ENCODE measurements at regions not wholly inside any gene's neighbourhood (a gene's known extent, or its start where the extent isn't known, plus 50 kb on each side); places are given as distances from the start of the nearest gene placed in this dataset.

DNA sequence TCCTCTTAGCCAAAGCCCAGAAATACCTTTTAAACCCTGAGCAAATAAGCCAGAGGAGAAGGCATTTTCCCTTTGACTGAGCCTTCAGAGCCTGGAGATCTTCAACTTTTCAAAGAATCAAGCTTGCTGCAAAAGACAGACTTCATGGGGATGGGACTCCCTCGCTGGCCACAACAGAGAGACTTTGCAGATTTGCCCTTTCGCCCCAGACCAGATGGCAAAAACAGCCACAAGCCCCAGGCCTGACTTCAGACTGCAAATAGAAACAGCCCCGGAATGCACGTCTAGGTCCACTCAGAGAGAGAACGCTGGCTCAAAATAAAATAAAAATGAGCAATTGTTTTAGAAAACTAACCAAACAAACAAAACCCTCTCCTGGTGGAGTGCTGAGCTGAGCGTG lies 114.6 kb upstream of the MED13L start:
- Histone ChIP-seq H3K9me3 (ENCODE audit: low read length) (no peaks in the 10 kb centered on the region), H3K4me1 (ENCODE audit: insufficient read depth, low read length) (peaks cover 10% of the 10 kb centered on the region), H3K27me3 (ENCODE audit: control insufficient read depth in 1 of 2, insufficient read depth in 2 of 2, low read length in 2 of 2) (peaks cover 0 to 4% of the 10 kb centered on the region in 2 experiments; a peak in 2 of 5 replicates), H2AFZ (ENCODE audit: low read length) (no peak overlapping the region), H3K4me3 (replicated peaks in 1 of 3; ENCODE audit: insufficient read depth in 1 of 3, low read depth in 2 of 3, low read length in 3 of 3) (no peak overlapping the region), H3K4me2 (ENCODE audit: low read depth, low read length) (no peak overlapping the region), H3K9ac (ENCODE audit: insufficient read depth, low read depth, low read length) (no peak overlapping the region), H4K20me1 (ENCODE audit: insufficient read depth, low read length) (no peaks in the 10 kb centered on the region), H3K79me2 (ENCODE audit: insufficient read depth, low read length) (no peaks in the 10 kb centered on the region), H3K36me3 (replicated peaks in 1 of 2; ENCODE audit: control insufficient read depth in 1 of 2, insufficient read depth in 2 of 2, low read length in 2 of 2) (no peaks in the 10 kb centered on the region), H3K27ac (ENCODE audit: extremely low read length, insufficient read depth, low read length) (no peak overlapping the region)
- 17% methylated on average over 6 of the region's 6 CpGs for WGBS (ENCODE audit: low lambda C conversion rate)
- intact Hi-C loops (cut with micrococcal nuclease; ENCODE audit: unreplicated experiment) (no loop called here), in situ Hi-C loops (cut with HindIII; ENCODE audit: extremely low pct_ligation_motif_present, low pct_unique_long_range_greater_than_20kb) (no loop called here)
- POLR2A ChIA-PET, result no interaction called here
- CTCF ChIA-PET (ENCODE audit: low intra/inter-chr PET ratio, low total read pairs), result no interaction called here
- TF ChIP-seq, protein P1, sequence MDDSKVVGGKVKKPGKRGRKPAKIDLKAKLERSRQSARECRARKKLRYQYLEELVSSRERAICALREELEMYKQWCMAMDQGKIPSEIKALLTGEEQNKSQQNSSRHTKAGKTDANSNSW (CRISPR knock-in tag; IDR thresholded peaks at IDR 0.05; ENCODE audit: borderline replicate concordance), result no peak
- TF ChIP-seq, protein P2, sequence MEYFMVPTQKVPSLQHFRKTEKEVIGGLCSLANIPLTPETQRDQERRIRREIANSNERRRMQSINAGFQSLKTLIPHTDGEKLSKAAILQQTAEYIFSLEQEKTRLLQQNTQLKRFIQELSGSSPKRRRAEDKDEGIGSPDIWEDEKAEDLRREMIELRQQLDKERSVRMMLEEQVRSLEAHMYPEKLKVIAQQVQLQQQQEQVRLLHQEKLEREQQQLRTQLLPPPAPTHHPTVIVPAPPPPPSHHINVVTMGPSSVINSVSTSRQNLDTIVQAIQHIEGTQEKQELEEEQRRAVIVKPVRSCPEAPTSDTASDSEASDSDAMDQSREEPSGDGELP (IDR thresholded peaks at IDR 0.05; ENCODE audit: borderline replicate concordance, low read depth), result no peak
- TF ChIP-seq ZNF781 (CRISPR knock-in tag; IDR thresholded peaks at IDR 0.05; ENCODE audit: borderline replicate concordance, not compliant biosample characterization) (no peak), HOXD1 (CRISPR knock-in tag; IDR thresholded peaks at IDR 0.05) (no peak), ZNF263 (CRISPR knock-in tag; IDR thresholded peaks at IDR 0.05) (no peak), CENPX (CRISPR knock-in tag; IDR thresholded peaks at IDR 0.05) (no peak), ZNF644 (CRISPR knock-in tag; IDR thresholded peaks at IDR 0.05; ENCODE audit: low read depth) (no peak), TBX2 (CRISPR knock-in tag; IDR thresholded peaks at IDR 0.05; ENCODE audit: borderline replicate concordance) (no peak), SIN3A (IDR thresholded peaks at IDR 0.05; ENCODE audit: borderline replicate concordance, low read depth, low read length) (no peak), GABPB1 (CRISPR knock-in tag; IDR thresholded peaks at IDR 0.05) (no peak), SP1 (IDR thresholded peaks at IDR 0.05) (no peak), SP1 (CRISPR knock-in tag; IDR thresholded peaks at IDR 0.05) (no peak), RNF2 (conservative IDR thresholded peaks at IDR 0.05; ENCODE audit: low read depth) (no peak), RXRB (CRISPR knock-in tag; IDR thresholded peaks at IDR 0.05; ENCODE audit: borderline replicate concordance) (no peak), ATRX (CRISPR knock-in tag; IDR thresholded peaks at IDR 0.05; ENCODE audit: borderline replicate concordance) (no peak)
- TF ChIP-seq, protein P3, sequence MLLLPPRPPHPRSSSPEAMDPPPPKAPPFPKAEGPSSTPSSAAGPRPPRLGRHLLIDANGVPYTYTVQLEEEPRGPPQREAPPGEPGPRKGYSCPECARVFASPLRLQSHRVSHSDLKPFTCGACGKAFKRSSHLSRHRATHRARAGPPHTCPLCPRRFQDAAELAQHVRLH (CRISPR knock-in tag; IDR thresholded peaks at IDR 0.05; ENCODE audit: borderline replicate concordance, low read depth), result no peak
- TF ChIP-seq, protein P4, sequence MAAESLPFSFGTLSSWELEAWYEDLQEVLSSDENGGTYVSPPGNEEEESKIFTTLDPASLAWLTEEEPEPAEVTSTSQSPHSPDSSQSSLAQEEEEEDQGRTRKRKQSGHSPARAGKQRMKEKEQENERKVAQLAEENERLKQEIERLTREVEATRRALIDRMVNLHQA (CRISPR knock-in tag; IDR thresholded peaks at IDR 0.05), result no peak
- TF ChIP-seq, protein P5, sequence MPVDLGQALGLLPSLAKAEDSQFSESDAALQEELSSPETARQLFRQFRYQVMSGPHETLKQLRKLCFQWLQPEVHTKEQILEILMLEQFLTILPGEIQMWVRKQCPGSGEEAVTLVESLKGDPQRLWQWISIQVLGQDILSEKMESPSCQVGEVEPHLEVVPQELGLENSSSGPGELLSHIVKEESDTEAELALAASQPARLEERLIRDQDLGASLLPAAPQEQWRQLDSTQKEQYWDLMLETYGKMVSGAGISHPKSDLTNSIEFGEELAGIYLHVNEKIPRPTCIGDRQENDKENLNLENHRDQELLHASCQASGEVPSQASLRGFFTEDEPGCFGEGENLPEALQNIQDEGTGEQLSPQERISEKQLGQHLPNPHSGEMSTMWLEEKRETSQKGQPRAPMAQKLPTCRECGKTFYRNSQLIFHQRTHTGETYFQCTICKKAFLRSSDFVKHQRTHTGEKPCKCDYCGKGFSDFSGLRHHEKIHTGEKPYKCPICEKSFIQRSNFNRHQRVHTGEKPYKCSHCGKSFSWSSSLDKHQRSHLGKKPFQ (CRISPR knock-in tag; IDR thresholded peaks at IDR 0.05; ENCODE audit: insufficient replicate concordance), result no peak
- TF ChIP-seq, protein P6, sequence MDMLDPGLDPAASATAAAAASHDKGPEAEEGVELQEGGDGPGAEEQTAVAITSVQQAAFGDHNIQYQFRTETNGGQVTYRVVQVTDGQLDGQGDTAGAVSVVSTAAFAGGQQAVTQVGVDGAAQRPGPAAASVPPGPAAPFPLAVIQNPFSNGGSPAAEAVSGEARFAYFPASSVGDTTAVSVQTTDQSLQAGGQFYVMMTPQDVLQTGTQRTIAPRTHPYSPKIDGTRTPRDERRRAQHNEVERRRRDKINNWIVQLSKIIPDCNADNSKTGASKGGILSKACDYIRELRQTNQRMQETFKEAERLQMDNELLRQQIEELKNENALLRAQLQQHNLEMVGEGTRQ (IDR thresholded peaks at IDR 0.05; ENCODE audit: low read depth, low read length), result no peak
- TF ChIP-seq, protein P6 (CRISPR knock-in tag; IDR thresholded peaks at IDR 0.05; ENCODE audit: borderline replicate concordance), result no peak
- DNase-seq (ENCODE audit: low spot score) (no peak), FAIRE-seq (no peak), ATAC-seq (peak; percentile 43; the same call in 1 of the 3 replicates)
- BruUV-seq (replicated peaks), result no TSS peak
